ENCODE measurements at regions not wholly inside any gene's neighbourhood (a gene's known extent, or its start where the extent isn't known, plus 50 kb on each side); places are given as distances from the start of the nearest gene placed in this dataset.

DNA sequence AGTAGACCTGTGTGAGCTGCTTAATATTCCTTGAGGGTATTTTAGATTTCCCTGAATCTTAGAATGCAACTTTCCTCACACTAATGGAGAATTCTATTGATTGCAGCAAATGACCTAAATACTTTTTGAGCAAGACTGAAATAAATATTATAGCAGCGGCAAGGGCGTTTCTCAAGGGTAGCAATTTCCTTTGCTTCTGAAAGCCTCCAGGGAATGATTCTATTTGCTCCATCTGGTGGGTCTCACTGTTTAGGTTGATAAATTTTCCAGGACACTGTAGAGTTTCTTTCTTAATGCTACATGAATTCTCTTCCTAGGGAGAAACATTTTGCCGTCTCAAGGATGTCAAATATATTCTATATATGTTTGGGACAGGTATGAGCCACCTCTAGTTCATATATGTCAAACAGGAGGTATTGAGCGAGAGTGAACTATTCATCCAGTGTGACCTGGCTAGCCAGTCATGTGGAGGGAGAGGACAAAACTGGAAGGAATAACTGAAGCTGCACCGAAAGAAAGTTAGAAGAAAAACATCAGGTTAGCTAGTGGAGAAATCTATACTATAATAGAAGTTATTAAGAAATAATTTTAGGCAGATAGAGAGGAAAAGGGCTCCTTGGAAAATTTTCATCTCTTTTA lies 57.9 kb upstream of the FZD8 start:
- no peak for DNase-seq

DNA sequence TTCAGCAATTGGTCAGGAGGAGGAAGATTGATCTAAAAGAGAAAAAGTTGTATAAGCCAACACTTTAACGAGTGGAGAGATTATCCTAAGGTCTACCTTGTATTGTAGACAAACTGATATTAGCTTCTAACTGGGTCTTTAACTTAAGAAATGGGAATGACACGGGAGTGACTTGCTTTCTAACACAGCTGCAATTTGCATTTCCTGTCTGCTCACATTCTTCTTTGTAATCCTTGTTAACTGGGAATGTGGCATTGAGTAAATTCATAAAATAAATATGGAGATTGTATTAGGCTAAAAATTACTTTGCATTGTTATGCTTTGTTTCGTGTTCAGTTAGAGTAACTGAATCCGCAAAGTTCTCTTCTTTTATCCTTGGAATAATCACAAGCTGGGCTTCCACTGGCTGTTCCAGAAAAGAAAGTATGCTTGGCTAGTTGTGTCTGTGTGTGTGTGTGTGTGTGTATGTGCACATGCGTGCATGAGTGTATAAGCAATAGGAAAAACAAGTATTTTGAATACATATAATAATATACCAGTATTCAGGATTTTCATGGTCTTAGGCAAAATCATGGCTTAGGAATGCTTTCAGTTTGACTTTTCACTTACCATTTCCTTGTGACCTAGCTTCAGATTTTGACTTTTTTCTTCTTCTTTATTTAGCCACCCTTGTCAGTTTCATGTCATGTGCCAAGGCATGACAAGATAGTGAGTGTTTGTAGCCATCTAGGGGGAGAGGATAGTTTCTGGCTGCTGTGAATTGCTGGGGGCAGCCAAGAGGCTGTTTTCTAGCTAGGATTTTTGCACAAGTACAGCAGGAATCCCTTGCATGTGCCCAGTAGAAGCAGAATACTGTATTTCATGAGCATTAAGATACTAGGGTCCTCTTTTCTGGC lies 54.5 kb upstream of the FZD8 start:
- no peak for DNase-seq

DNA sequence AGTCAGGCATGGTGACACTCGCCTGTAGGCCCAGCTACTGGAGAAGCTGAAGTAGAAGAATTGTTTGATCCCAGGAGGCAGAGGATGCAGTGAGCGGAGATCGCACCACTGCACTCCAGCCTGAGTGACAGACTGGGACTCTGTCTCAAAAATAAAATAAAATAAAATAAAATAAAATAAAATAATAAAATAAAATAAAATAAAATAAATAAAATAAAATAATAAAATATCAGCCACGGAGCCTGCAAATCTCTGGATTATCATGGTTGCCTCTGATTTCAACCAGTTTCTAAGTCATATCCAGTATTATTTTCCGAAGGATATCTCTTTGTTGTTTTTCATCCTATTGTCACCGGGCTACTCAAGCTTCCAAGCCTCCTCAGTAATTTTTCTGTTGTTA lies 51.7 kb upstream of the FZD8 start:
- DNase-seq = no peak

All from activated T-cell treated with anti-CD3 and anti-CD28 coated beads, Interleukin-2, amount 50 U/mL, for 1 hour (primary cell).